Mucosa of descending colon (tissue), 3 donors: ENCODE measurements at regions not wholly inside any gene's neighbourhood (a gene's known extent, or its start where the extent isn't known, plus 50 kb on each side); places are given as distances from the start of the nearest gene placed in this dataset.
A peak's percentile ranks its signal among the peaks of the same experiment; 100 is the strongest.

Experiments
- ATAC-seq: fragments of 200-7000 bp; cut with Tn5 transposase; one replicate; pipeline ENCODE4 v1.9.1; 2020; ENCODE audit warnings: mild to moderate bottlenecking, moderate library complexity
- DNase-seq, 3 donors: peaks; one replicate each; pipeline ENCODE4 v3.0.0-alpha.2; 2020
- H3K36me3 ChIP-seq: fragments of 200-600 bp; one replicate; pipeline ENCODE4 v1.8.0; 2021; ENCODE audit warnings: low read depth, mild to moderate bottlenecking
- H3K4me1 ChIP-seq: fragments of 200-600 bp; one replicate; pipeline ENCODE4 v1.8.0; 2021; ENCODE audit warnings: low read depth, mild to moderate bottlenecking
- H3K4me3 ChIP-seq: fragments of 200-600 bp; one replicate; pipeline ENCODE4 v1.8.0; 2021; ENCODE audit warnings: mild to moderate bottlenecking
- H3K9me3 ChIP-seq: fragments of 200-600 bp; one replicate; pipeline ENCODE4 v1.8.0; 2021; ENCODE audit warnings: mild to moderate bottlenecking
- intact Hi-C, 2 donors: fragments of 100-400 bp; cut with DNase I in 1 of 2; cut with micrococcal nuclease in 1 of 2; formaldehyde crosslinking; loops; one replicate each; pipeline versions ENCODE4 v1.11.0 to v1.11.1; 2022; cut with DNase I, micrococcal nuclease
- TF ChIP-seq, protein P1 (sequence below): fragments of 200-600 bp; IDR thresholded peaks from one replicate; pipeline ENCODE4 v1.8.0; 2022; ENCODE audit warnings: antibody characterized with exemption, mild to moderate bottlenecking
- donor health status: DM: no; HTN: no; CAD: no; lungs with moderate emphysema.
- donor health status: DM: no; HTN: no; CAD: no.
- donor health status: DM: no; HTN: yes; CAD: no.

DNA sequence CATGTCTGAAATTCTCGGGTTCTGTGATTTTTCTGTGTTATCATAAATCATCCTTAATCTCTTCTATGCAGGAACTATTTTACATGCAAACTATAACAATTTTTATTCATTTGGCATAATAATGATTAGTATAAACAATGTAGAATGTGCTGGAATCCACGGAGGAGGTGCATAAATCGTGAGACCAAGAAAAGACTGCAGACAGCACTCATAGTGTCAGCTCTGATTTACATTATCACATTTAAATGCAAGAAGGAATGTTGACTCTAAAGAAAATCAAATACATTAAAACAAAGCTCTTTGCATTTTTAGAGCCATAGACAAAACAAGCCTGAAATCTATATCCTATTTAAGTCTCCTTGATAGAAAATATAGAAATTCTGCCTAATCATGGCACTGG, 501.7 kb upstream of the STXBP6 start:
- intact Hi-C loops, result no loop called here
- no peaks in the 10 kb centered on the region for H3K36me3 ChIP-seq
- no peak for ATAC-seq
- H3K4me1 ChIP-seq, result no peaks in the 10 kb centered on the region
- TF ChIP-seq, protein P1, sequence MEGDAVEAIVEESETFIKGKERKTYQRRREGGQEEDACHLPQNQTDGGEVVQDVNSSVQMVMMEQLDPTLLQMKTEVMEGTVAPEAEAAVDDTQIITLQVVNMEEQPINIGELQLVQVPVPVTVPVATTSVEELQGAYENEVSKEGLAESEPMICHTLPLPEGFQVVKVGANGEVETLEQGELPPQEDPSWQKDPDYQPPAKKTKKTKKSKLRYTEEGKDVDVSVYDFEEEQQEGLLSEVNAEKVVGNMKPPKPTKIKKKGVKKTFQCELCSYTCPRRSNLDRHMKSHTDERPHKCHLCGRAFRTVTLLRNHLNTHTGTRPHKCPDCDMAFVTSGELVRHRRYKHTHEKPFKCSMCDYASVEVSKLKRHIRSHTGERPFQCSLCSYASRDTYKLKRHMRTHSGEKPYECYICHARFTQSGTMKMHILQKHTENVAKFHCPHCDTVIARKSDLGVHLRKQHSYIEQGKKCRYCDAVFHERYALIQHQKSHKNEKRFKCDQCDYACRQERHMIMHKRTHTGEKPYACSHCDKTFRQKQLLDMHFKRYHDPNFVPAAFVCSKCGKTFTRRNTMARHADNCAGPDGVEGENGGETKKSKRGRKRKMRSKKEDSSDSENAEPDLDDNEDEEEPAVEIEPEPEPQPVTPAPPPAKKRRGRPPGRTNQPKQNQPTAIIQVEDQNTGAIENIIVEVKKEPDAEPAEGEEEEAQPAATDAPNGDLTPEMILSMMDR, result no peak
- no peak overlapping the region for H3K4me3 ChIP-seq
- no peaks in the 10 kb centered on the region for H3K9me3 ChIP-seq
- no peak for DNase-seq

DNA sequence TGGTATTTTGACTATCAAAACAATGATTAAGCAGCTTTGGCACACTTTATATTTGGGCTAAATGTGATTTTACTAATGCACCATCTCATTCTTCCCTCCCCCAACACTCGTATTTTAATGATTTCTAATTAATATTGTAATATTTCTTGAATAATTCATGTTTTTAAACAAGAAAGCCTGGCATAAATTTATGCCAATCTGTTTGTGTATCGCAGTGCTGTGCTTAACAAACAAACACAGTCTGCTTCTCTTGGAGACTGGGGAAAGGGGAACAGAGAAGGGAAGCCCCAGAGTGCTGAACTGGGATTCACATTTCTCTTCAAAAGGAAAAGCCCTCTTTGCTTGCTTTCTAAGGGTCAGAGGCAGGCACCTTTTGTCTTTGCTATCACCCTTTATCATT, 496.9 kb upstream of the STXBP6 start:
- no peaks in the 10 kb centered on the region for H3K9me3 ChIP-seq
- intact Hi-C loops, result no loop called here
- no peak for ATAC-seq
- no peak overlapping the region for H3K4me3 ChIP-seq
- TF ChIP-seq, protein P1, result no peak
- no peaks in the 10 kb centered on the region for H3K4me1 ChIP-seq
- no peak for DNase-seq
- no peaks in the 10 kb centered on the region for H3K36me3 ChIP-seq

DNA sequence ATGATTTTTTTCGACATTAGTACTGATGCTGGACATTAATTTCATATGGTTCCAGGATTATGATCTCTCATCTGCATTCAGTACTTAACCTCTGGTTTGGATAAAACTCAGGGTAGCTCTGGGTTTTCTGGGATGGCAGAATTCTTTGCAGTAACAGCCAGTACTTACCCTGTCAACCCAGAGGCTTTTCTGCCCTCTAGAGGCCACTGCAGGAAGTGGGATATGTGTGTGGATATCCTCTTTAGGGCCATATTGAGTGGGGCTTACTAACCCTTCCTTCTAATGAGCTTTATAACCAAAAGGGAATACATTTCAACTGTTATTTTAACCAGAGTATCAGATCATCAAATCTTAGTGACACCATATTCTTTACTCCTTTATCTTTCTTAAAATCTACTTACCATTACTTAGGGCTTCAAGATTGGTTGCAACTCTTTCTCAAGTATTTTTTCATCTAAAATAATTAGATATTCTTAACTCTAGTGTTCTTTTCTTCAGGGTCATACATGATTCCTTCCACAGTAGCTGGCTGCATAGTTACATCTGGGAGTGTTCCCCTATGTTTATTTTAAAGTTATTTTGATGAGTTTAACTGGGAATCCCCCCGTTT, 488.0 kb upstream of the STXBP6 start:
- peak; percentile 45 for ATAC-seq
- DNase-seq, result peak in 1 of 3 donors; percentile 69
- no peaks in the 10 kb centered on the region for H3K9me3 ChIP-seq
- TF ChIP-seq, protein P1, result peak; percentile 29
- H3K4me3 ChIP-seq, result no peak overlapping the region
- no peaks in the 10 kb centered on the region for H3K36me3 ChIP-seq
- intact Hi-C loops, result no loop called here
- no peaks in the 10 kb centered on the region for H3K4me1 ChIP-seq

DNA sequence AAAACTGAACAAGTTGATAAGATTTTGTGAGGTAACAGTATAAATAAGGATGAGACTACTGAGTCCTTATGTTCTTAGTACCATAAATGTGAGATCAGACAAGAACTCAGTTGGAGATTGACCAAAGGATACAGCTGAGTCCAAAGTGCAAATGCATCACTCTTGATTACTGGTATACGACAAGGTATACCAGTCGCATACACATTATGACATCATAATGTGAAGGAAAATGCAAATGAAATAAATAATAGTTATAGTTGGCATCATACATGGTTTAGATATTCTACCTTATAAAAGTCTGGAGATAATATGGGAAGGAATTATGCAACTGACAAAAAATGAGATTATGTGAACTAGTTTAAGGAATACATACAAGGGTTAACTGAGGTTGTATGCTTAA, 476.3 kb upstream of the STXBP6 start:
- Histone ChIP-seq H3K36me3 (no peaks in the 10 kb centered on the region), H3K9me3 (no peaks in the 10 kb centered on the region), H3K4me1 (no peaks in the 10 kb centered on the region), H3K4me3 (no peak overlapping the region)
- ATAC-seq (no peak), DNase-seq (no peak)
- TF ChIP-seq, protein P1, result no peak
- intact Hi-C loops, result no loop called here

DNA sequence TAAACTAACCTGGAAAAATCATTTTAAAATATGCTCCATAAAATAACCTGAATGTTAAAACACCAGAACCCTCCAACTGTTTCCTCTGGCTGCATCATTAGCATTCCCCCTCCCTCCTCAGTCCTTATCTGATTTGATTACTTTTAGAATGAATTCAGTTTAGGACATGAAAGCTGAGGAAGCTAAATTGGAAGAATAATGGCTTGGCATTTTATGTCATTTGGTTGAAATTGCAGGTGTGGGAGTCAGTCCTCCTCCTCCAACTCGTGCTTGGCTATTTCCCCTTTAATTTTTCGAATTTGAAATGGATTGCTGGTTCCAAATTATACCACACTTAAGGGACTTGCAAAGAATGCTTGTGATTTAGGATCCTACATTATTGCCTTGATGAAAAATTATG, 473.0 kb upstream of the STXBP6 start:
- intact Hi-C loops, result no loop called here
- Histone ChIP-seq H3K4me3 (no peak overlapping the region), H3K9me3 (no peaks in the 10 kb centered on the region), H3K4me1 (no peaks in the 10 kb centered on the region), H3K36me3 (no peaks in the 10 kb centered on the region)
- no peak for ATAC-seq
- TF ChIP-seq, protein P1, result no peak
- DNase-seq, result no peak

DNA sequence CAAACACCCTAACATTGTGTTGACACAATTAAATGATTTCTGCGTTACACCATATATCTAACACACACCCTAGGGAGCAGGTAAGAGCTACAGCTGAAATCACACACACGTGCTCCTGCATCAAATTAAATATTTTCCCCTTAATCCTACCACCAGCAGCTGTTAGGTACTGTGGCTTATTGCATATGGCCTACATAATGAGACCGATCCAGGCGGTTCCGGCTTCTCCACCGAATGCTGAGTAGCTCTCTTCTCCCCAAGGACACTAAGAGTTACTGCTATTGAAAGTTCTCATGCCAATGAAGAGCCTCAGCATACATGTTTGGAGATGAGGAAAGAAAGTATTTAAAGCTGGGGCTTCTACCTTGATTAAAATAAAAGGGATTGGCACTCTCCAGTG, 472.2 kb upstream of the STXBP6 start:
- ATAC-seq, result no peak
- no peaks in the 10 kb centered on the region for H3K4me1 ChIP-seq
- no peaks in the 10 kb centered on the region for H3K9me3 ChIP-seq
- intact Hi-C loops, result no loop called here
- DNase-seq, result no peak
- H3K4me3 ChIP-seq, result no peak overlapping the region
- TF ChIP-seq, protein P1, result no peak
- no peaks in the 10 kb centered on the region for H3K36me3 ChIP-seq
